Fibroblast of the aortic adventitia (primary cell): ENCODE measurements at regions not wholly inside any gene's neighbourhood (a gene's known extent, or its start where the extent isn't known, plus 50 kb on each side); places are given as distances from the start of the nearest gene placed in this dataset.

Source experiments
- DNase-seq: peaks from one replicate; pipeline ENCODE4 v3.0.0-alpha.2; 2010; ENCODE audit warnings: low read depth
- H3K4me3 ChIP-seq: 2 replicates; pipeline ENCODE4 v1.5.1; 2011; ENCODE audit warnings: low read depth, mild to moderate bottlenecking, control low read depth, low read length, moderate library complexity
- CTCF ChIP-seq: IDR thresholded peaks from 2 replicates; pipeline ENCODE4 v1.5.1; 2011; ENCODE audit warnings: mild to moderate bottlenecking, low read length, control low read depth, inconsistent platforms; ENCODE audit not compliant: insufficient read depth

GRCh38 chr6:90753820-90754643, 167.2 kb upstream of the MAP3K7 start:
- no peak overlapping the region for H3K4me3 ChIP-seq
- TF ChIP-seq CTCF = no peak
- no peak for DNase-seq

GRCh38 chr6:90739802-90740201, 152.9 kb upstream of the MAP3K7 start:
- H3K4me3 ChIP-seq = no peak overlapping the region
- no peak for TF ChIP-seq CTCF
- DNase-seq = no peak

- TF ChIP-seq CTCF = no peak
- H3K4me3 ChIP-seq = no peak overlapping the region
- DNase-seq = no peak
Observed at GRCh38 chr6:90739339-90739738, 152.5 kb upstream of the MAP3K7 start.

GRCh38 chr6:90730151-90730673, 143.3 kb upstream of the MAP3K7 start:
- no peak overlapping the region for H3K4me3 ChIP-seq
- no peak for DNase-seq
- no peak for TF ChIP-seq CTCF

- no peak for TF ChIP-seq CTCF
- DNase-seq = no peak
- no peak overlapping the region for H3K4me3 ChIP-seq
Observed at GRCh38 chr6:90729057-90729456, 142.2 kb upstream of the MAP3K7 start.

- DNase-seq = no peak
- H3K4me3 ChIP-seq = no peak overlapping the region
Observed at GRCh38 chr6:90722648-90723047, 135.8 kb upstream of the MAP3K7 start.

More at GRCh38 chr6:90722648-90723047, 135.8 kb upstream of the MAP3K7 start:
- TF ChIP-seq CTCF = no peak
